Uterus (tissue), 3 donors: ENCODE measurements at regions not wholly inside any gene's neighbourhood (a gene's known extent, or its start where the extent isn't known, plus 50 kb on each side); places are given as distances from the start of the nearest gene placed in this dataset.

ENCODE experiments used
- DNase-seq, 2 donors: peaks; one replicate each; pipeline ENCODE4 v3.0.0-alpha.2; 2019 to 2020
- H3K27ac ChIP-seq, 2 donors: fragments of 200-600 bp; sonication (generic); 1 replicate in 1 of 2; 2 replicates in 1 of 2; pipeline ENCODE4 v1.5.1; 2016 to 2018
- H3K27me3 ChIP-seq, 2 donors: fragments of 200-600 bp; sonication (generic); one replicate each; pipeline ENCODE4 v1.5.1; 2018 to 2019; ENCODE audit warnings: control low read depth in 1 of 2
- H3K36me3 ChIP-seq, 2 donors: fragments of 200-600 bp; sonication (generic); one replicate each; pipeline ENCODE4 v1.5.1; 2019; ENCODE audit warnings: control low read depth in 1 of 2
- H3K4me1 ChIP-seq, 2 donors: fragments of 200-600 bp; sonication (generic); one replicate each; pipeline ENCODE4 v1.5.1; 2018 to 2019; ENCODE audit warnings: control low read depth in 1 of 2
- H3K4me3 ChIP-seq, 2 donors: fragments of 200-600 bp; sonication (generic); 1 replicate in 1 of 2; 2 replicates in 1 of 2; pipeline ENCODE4 v1.5.1; 2018 to 2019; ENCODE audit warnings: mild to moderate bottlenecking in 1 of 2
- H3K9me3 ChIP-seq, 2 donors: fragments of 200-600 bp; sonication (generic); one replicate each; pipeline ENCODE4 v1.5.1; 2019; ENCODE audit warnings: control low read depth in 1 of 2
- CTCF ChIP-seq, 4 experiments: fragments of 200-600 bp in 2 of 4; fragments of 450-650 bp in 2 of 4; sonication (generic) in 2 of 4; IDR thresholded peaks; one replicate each; pipeline ENCODE4 v1.5.1; 2016 to 2019; ENCODE audit warnings: antibody characterized with exemption in 4 of 4, mild to moderate bottlenecking in 2 of 4, moderate library complexity in 1 of 4
- POLR2A ChIP-seq, 2 donors: fragments of 450-650 bp; IDR thresholded peaks; one replicate each; pipeline ENCODE4 v1.6.1; 2016; ENCODE audit warnings: antibody characterized with exemption in 2 of 2, mild to moderate bottlenecking in 1 of 2, moderate library complexity in 1 of 2
- intact Hi-C: fragments of 100-400 bp; cut with DNase I; formaldehyde crosslinking; loops from one replicate; pipeline ENCODE4 v1.15.1; 2023; ENCODE audit warnings: low total_unique reads
- donor health status: DM: yes; HTN: yes; CAD: no.

GRCh38 chr15:72890043-72890442, 106.5 kb upstream of the ADPGK start:
- DNase-seq = no peak
- no peak for TF ChIP-seq POLR2A (IDR thresholded peaks at IDR 0.05)
- TF ChIP-seq CTCF (IDR thresholded peaks at IDR 0.05) = no peak
- no peaks in the 10 kb centered on the region for H3K36me3 ChIP-seq

DNA sequence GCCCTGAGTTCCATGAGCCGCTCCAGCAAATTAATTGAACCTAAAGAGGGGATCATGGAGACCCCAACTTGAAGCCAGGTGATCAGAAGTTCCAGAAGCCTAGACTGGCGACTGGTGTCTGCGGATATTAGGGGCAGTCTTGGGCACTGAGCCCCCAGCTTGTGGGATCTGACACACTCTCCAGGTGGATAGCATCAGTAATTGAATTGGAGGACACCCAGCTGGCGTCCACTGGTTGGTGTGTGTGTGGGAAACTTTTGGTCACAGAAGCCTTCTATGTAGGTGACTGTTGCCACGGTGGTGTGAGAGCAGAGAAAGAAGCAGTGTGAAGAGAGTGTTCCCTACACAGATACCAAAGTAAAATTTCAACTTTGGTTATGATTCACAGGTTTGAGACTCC, 106.0 kb upstream of the ADPGK start:
- H3K36me3 ChIP-seq = no peaks in the 10 kb centered on the region
- no peak overlapping the region for H3K27ac ChIP-seq
- no peaks in the 10 kb centered on the region for H3K4me1 ChIP-seq
- TF ChIP-seq POLR2A (IDR thresholded peaks at IDR 0.05) (no peak), CTCF (IDR thresholded peaks at IDR 0.05) (no peak)
- H3K27me3 ChIP-seq = no peaks in the 10 kb centered on the region
- no peaks in the 10 kb centered on the region for H3K9me3 ChIP-seq
- no peak for DNase-seq
- intact Hi-C loops = no loop called here
- no peak overlapping the region for H3K4me3 ChIP-seq

More at GRCh38 chr15:72890043-72890442, 106.5 kb upstream of the ADPGK start:
- no peak overlapping the region for H3K27ac ChIP-seq
- no peaks in the 10 kb centered on the region for H3K4me1 ChIP-seq
- no peaks in the 10 kb centered on the region for H3K9me3 ChIP-seq
- intact Hi-C loops = no loop called here
- no peak overlapping the region for H3K4me3 ChIP-seq
- H3K27me3 ChIP-seq = no peaks in the 10 kb centered on the region

DNA sequence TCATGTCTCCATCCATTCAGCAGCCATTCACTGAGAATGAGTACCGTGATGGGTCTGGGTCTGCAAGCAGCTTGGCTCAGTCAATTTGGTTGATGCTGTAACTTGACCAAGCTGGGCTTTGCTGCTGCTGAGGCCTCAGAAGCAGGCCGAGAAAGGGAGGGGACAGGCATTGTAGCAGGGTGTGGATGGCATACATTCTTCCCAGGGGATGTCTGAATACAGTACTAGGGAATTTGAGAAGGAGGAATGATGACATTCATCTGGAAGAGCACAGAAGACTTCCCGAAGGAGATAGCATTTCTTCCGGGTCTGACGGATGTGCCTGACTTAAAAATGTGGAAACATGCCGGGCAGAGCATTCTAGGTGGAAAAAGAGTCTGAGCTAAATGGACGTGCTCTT, 105.3 kb upstream of the ADPGK start:
- TF ChIP-seq CTCF (IDR thresholded peaks at IDR 0.05) (no peak), POLR2A (IDR thresholded peaks at IDR 0.05) (no peak)
- Histone ChIP-seq H3K4me3 (no peak overlapping the region), H3K9me3 (no peaks in the 10 kb centered on the region), H3K4me1 (no peaks in the 10 kb centered on the region), H3K27ac (no peak overlapping the region), H3K36me3 (no peaks in the 10 kb centered on the region), H3K27me3 (no peaks in the 10 kb centered on the region)
- DNase-seq = no peak
- intact Hi-C loops = no loop called here

- no peak overlapping the region for H3K4me3 ChIP-seq
- no peaks in the 10 kb centered on the region for H3K27me3 ChIP-seq
- TF ChIP-seq CTCF (IDR thresholded peaks at IDR 0.05) = no peak
- TF ChIP-seq POLR2A (IDR thresholded peaks at IDR 0.05) = no peak
- H3K27ac ChIP-seq = no peak overlapping the region
- H3K36me3 ChIP-seq = no peaks in the 10 kb centered on the region
- no peak for DNase-seq
- intact Hi-C loops = no loop called here
- no peaks in the 10 kb centered on the region for H3K4me1 ChIP-seq
- H3K9me3 ChIP-seq = no peaks in the 10 kb centered on the region
Observed at GRCh38 chr15:72888211-72888610, 104.7 kb upstream of the ADPGK start.

DNA sequence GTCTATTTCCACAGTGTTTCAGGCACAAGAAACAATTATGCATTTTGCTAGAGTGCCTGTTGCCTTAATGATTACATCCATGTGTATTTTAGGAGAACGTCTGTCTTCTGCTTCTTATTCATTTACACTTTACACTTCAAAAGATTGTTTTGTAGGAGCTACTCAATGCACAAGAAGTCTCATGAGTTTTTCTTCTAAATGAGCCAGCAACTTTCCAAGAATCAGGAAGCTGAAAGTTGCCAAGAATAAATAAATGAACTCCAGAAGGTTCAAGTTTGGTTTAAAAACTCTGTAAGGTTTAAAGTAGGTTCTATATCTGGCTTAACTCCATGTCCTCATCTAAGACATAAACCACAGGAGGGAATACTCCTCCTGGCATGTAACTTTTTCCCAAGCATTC, 103.8 kb upstream of the ADPGK start:
- TF ChIP-seq CTCF (IDR thresholded peaks at IDR 0.05) = no peak
- no peak for TF ChIP-seq POLR2A (IDR thresholded peaks at IDR 0.05)
- Histone ChIP-seq H3K27ac (no peak overlapping the region), H3K4me1 (no peaks in the 10 kb centered on the region), H3K27me3 (no peaks in the 10 kb centered on the region), H3K9me3 (no peaks in the 10 kb centered on the region), H3K36me3 (no peaks in the 10 kb centered on the region), H3K4me3 (no peak overlapping the region)
- intact Hi-C loops = no loop called here
- no peak for DNase-seq
